HL-60 (cell line): ENCODE measurements at regions not wholly inside any gene's neighbourhood (a gene's known extent, or its start where the extent isn't known, plus 50 kb on each side); places are given as distances from the start of the nearest gene placed in this dataset.

Source experiments
- DNase-seq, 2 experiments: peaks; one replicate each; pipeline ENCODE4 v3.0.0-alpha.2; 2010 to 2020; ENCODE audit warnings: low read depth in 1 of 2, low spot score in 1 of 2
- H3K27ac ChIP-seq: fragments of 250-450 bp; sonication (Bioruptor Pico); replicated peaks from 2 replicates; pipeline ENCODE4 v1.5.1; 2020; ENCODE audit warnings: mild to moderate bottlenecking, moderate library complexity
- H3K27me3 ChIP-seq: fragments of 250-450 bp; sonication (Bioruptor Pico); 2 replicates; pipeline ENCODE4 v1.5.1; 2021; ENCODE audit warnings: mild to moderate bottlenecking, moderate library complexity; ENCODE audit not compliant: insufficient read depth, poor library complexity, severe bottlenecking
- H3K4me3 ChIP-seq: replicated peaks from 2 replicates; pipeline ENCODE4 v1.5.1; 2011; ENCODE audit warnings: mild to moderate bottlenecking, control low read depth, low read length; ENCODE audit not compliant: insufficient read depth
- CTCF ChIP-seq: IDR thresholded peaks from one replicate; pipeline ENCODE4 v1.5.1; 2011; ENCODE audit warnings: low read length, control low read depth, inconsistent platforms; ENCODE audit not compliant: insufficient read depth
- GABPA ChIP-seq: IDR thresholded peaks from 2 replicates; pipeline ENCODE4 v1.6.1; 2012; ENCODE audit warnings: low read depth
- POLR2AphosphoS5 ChIP-seq: IDR thresholded peaks from 2 replicates; pipeline ENCODE4 v1.6.1; 2012; ENCODE audit warnings: low read depth
- REST ChIP-seq: IDR thresholded peaks from 2 replicates; pipeline ENCODE4 v1.6.1; 2012; ENCODE audit warnings: low read depth; ENCODE audit not compliant: insufficient replicate concordance
- SPI1 ChIP-seq: IDR thresholded peaks from 2 replicates; pipeline ENCODE4 v1.6.1; 2012; ENCODE audit warnings: low read depth, mild to moderate bottlenecking, borderline replicate concordance

DNA sequence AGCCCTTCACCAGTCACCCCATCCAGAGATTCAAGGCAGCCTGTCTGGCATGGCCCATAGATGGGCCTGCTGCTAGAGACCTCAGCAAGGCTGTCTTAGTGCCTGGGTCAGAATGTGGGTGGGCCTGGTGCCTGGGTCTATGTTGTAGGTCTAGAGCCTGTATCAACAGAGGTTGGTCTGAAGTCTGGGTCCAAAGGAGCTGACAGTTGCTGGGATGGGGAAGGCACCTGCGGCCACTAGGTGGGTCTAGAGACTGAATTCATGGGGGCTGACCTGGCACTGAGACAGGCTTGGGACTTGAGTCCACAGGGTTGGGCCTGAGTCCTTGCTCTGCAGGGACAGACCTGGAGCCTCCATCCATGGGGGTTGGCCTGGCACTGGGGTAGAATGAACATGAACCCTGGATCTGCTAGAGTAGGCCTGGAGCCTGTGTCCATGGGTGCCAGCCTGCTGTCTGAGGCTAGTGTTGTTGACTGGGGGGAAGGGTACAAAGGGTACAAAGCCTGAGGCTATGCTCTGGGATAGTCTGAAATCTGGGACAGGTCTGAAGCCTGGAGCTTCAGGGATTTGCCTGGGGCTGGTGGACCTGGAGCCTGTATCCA is 516.8 kb downstream of the OLFM4 start:
- Histone ChIP-seq H3K27ac (no peak overlapping the region), H3K27me3 (no peaks in the 10 kb centered on the region), H3K4me3 (no peak overlapping the region)
- DNase-seq = no peak
- TF ChIP-seq POLR2AphosphoS5 (no peak), SPI1 (no peak), GABPA (no peak), REST (no peak), CTCF (no peak)

- H3K4me3 ChIP-seq = no peak overlapping the region
- no peak for DNase-seq
- no peak overlapping the region for H3K27ac ChIP-seq
- TF ChIP-seq CTCF (no peak), POLR2AphosphoS5 (no peak), REST (no peak)
- H3K27me3 ChIP-seq = no peaks in the 10 kb centered on the region
Measured at GRCh38 chr13:53560556-53560955, 531.9 kb downstream of the OLFM4 start.

- Histone ChIP-seq H3K27me3 (no peaks in the 10 kb centered on the region), H3K4me3 (no peak overlapping the region), H3K27ac (no peak overlapping the region)
- DNase-seq = no peak
- TF ChIP-seq POLR2AphosphoS5 (no peak), GABPA (no peak), CTCF (no peak), REST (no peak), SPI1 (no peak)
Measured at GRCh38 chr13:53562419-53562818, 533.8 kb downstream of the OLFM4 start.
